Lung (tissue), 1 donor: ENCODE measurements at regions not wholly inside any gene's neighbourhood (a gene's known extent, or its start where the extent isn't known, plus 50 kb on each side); places are given as distances from the start of the nearest gene placed in this dataset. TPM values are rescaled to one million over a fixed set of nuclear protein-coding genes. Genes with fewer than 3 reads are reported as not detected.

Experiments used
- small RNA-seq: library from RNA; depleted of rRNA; stranded (forward); fragments of <200 nt; gene quantifications from one replicate; pipeline ENCODE3, GENCODE V24; 2014; ENCODE audit warnings: low replicate concordance

Small RNA genes lying in the stretch of these regions (small RNA-seq; reads per million reads assigned to genes)
- gene COX7A2P2 (not detected), gene RNU6-34P (not detected)
